ENCODE measurements at regions not wholly inside any gene's neighbourhood (a gene's known extent, or its start where the extent isn't known, plus 50 kb on each side); places are given as distances from the start of the nearest gene placed in this dataset.
A peak's percentile ranks its signal among the peaks of the same experiment; 100 is the strongest.

DNA sequence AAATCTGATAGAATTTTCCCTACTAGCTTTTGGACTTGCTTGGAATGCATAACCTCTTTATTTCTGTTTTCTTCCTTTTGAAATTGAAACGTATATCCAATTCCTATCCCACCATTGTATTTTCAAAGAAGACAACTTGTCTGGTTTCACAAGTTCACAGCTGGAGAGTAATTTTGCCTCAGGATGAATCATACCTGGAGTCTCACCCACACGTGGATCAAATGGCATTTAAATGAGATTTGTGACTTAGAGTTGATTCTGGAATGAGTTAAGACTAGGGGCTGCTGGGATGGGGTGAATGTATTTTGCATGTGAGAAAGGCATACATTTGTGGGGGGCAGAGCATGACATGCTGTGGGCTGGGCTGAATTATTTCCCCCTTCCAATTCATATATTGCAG lies 516.5 kb upstream of the MGAT4C start:
- H3K27me3 ChIP-seq = no peaks in the 10 kb centered on the region
- no peaks in the 10 kb centered on the region for H3K9me3 ChIP-seq
- intact Hi-C loops (cut with DNase I) = no loop called here
- H3K27ac ChIP-seq = no peak overlapping the region
- ATAC-seq = no peak
- H3K4me1 ChIP-seq = no peaks in the 10 kb centered on the region
- TF ChIP-seq, protein P1, sequence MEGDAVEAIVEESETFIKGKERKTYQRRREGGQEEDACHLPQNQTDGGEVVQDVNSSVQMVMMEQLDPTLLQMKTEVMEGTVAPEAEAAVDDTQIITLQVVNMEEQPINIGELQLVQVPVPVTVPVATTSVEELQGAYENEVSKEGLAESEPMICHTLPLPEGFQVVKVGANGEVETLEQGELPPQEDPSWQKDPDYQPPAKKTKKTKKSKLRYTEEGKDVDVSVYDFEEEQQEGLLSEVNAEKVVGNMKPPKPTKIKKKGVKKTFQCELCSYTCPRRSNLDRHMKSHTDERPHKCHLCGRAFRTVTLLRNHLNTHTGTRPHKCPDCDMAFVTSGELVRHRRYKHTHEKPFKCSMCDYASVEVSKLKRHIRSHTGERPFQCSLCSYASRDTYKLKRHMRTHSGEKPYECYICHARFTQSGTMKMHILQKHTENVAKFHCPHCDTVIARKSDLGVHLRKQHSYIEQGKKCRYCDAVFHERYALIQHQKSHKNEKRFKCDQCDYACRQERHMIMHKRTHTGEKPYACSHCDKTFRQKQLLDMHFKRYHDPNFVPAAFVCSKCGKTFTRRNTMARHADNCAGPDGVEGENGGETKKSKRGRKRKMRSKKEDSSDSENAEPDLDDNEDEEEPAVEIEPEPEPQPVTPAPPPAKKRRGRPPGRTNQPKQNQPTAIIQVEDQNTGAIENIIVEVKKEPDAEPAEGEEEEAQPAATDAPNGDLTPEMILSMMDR (IDR thresholded peaks at IDR 0.05) = no peak
- H3K36me3 ChIP-seq = no peaks in the 10 kb centered on the region
- H3K4me3 ChIP-seq = no peak overlapping the region
- DNase-seq = no peak

DNA sequence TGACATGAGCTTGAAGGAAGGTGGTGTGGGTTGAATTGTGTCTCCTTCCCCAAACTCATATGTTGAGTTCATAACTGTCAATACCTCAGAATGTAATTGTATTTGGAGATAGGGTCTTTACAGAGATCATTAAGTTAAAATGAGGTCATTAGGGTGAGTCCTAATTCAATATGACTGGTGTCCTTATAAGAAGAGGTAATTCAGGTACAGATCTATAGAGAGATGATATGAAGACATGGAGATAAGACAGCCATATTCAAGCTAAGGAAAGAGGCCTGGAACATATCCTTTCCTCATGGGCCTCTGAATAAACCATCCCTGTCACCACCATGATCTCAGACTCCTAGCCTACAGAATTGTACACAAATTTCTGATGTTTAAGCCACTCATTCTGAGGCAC lies 514.7 kb upstream of the MGAT4C start:
- Histone ChIP-seq H3K9me3 (no peaks in the 10 kb centered on the region), H3K36me3 (no peaks in the 10 kb centered on the region), H3K4me1 (no peaks in the 10 kb centered on the region), H3K27me3 (no peaks in the 10 kb centered on the region), H3K27ac (no peak overlapping the region), H3K4me3 (no peak overlapping the region)
- TF ChIP-seq, protein P1 (IDR thresholded peaks at IDR 0.05) = no peak
- ATAC-seq (no peak), DNase-seq (no peak)
- intact Hi-C loops (cut with DNase I) = no loop called here

DNA sequence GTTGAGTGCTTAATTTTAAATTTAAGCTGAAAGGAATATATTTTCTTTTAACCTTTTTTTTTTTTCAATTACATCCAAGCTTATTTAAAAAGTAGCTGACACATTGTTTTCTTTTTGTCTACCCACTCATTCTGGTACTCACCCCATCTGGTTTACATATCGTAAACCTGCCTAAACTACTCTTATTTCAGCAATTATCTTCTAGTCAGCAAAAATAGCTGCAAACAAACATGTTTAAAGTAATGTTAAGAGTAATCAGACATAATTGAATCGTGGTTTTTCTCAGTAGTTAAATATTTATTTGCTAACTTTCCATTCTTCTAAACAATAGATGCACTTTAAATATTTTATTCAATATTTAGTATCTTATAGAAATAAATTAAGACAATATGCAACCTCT lies 492.7 kb upstream of the MGAT4C start:
- DNase-seq (no peak), ATAC-seq (no peak)
- H3K4me3 ChIP-seq = no peak overlapping the region
- no peaks in the 10 kb centered on the region for H3K36me3 ChIP-seq
- no peaks in the 10 kb centered on the region for H3K9me3 ChIP-seq
- no peaks in the 10 kb centered on the region for H3K27me3 ChIP-seq
- H3K4me1 ChIP-seq = no peaks in the 10 kb centered on the region
- intact Hi-C loops (cut with DNase I) = no loop called here
- H3K27ac ChIP-seq = no peak overlapping the region
- TF ChIP-seq, protein P1 (IDR thresholded peaks at IDR 0.05) = no peak

DNA sequence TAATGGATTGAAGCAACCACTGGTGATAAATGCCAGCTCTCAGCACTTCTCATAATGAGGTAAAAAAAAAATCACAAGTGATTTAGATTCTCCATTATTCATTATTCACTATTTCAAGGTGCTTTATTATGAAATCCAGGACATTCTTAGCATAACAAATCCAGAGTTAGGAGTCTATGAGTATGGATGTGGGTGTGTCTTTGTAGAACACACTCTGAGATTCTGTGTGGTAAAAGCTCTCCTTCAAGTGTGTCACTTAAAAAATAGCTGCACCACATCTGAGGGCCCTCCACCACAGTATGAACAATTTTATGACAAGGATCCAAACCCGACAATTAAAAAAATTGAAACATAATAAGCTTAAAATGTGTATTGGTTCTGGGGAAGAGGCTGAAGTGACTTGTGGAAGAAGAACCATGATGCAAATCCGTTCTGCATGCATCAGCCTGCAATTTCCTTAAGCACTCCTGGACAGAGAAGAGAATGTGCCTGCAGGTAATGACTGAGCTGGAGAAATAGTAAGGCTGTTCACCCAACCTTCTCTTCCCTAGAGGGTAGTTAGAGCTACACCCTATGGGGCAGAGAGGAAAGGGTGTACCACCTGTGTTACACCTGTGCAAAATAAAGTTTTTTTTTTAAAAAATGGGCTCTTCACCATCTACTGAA lies 488.5 kb upstream of the MGAT4C start:
- DNase-seq (no peak), ATAC-seq (peak; percentile 27)
- Histone ChIP-seq H3K27ac (no peak overlapping the region), H3K9me3 (no peaks in the 10 kb centered on the region), H3K27me3 (no peaks in the 10 kb centered on the region), H3K4me1 (no peaks in the 10 kb centered on the region), H3K4me3 (no peak overlapping the region), H3K36me3 (no peaks in the 10 kb centered on the region)
- intact Hi-C loops (cut with DNase I) = no loop called here
- TF ChIP-seq, protein P1 (IDR thresholded peaks at IDR 0.05) = no peak

DNA sequence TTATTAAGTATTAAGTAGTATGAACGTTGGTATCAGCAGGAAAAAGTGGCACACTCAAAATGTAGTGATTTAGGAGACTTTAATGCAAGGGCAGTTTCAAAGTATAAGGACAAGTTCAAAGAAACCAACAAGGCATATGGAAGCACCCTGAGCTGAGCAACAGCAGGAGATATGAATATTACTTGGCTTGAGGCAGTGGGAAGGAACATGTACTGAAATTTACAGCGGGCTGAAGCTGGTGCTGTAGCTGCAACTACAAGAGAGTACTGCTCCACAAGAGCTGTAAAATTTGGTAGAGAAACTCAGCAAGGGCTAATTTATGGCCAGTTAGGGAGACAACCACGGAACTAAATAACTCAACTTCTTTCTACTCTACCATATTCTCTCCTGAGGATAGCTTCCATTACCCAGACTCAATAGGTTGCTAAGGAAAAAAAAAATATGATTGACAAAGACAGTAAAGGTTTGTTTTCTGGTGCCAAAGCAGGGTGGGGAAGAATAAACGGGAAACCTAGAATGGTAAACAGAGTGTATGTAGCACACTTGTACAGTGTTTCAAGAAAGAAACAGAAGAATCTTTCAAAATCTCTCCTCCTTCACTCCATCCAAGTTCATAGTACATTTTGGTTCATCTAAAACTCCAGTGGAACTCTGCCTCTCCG lies 487.8 kb upstream of the MGAT4C start:
- Histone ChIP-seq H3K9me3 (no peaks in the 10 kb centered on the region), H3K36me3 (no peaks in the 10 kb centered on the region), H3K4me1 (no peaks in the 10 kb centered on the region), H3K27me3 (no peaks in the 10 kb centered on the region), H3K27ac (no peak overlapping the region), H3K4me3 (no peak overlapping the region)
- ATAC-seq (no peak), DNase-seq (no peak)
- TF ChIP-seq, protein P1 (IDR thresholded peaks at IDR 0.05) = no peak
- intact Hi-C loops (cut with DNase I) = no loop called here

Data from upper lobe of right lung (tissue), 1 donor.